ENCODE measurements at regions not wholly inside any gene's neighbourhood (a gene's known extent, or its start where the extent isn't known, plus 50 kb on each side); places are given as distances from the start of the nearest gene placed in this dataset. TPM values are rescaled to one million over a fixed set of nuclear protein-coding genes. Genes with fewer than 3 reads are reported as not detected.
A peak's percentile ranks its signal among the peaks of the same experiment; 100 is the strongest.

DNA sequence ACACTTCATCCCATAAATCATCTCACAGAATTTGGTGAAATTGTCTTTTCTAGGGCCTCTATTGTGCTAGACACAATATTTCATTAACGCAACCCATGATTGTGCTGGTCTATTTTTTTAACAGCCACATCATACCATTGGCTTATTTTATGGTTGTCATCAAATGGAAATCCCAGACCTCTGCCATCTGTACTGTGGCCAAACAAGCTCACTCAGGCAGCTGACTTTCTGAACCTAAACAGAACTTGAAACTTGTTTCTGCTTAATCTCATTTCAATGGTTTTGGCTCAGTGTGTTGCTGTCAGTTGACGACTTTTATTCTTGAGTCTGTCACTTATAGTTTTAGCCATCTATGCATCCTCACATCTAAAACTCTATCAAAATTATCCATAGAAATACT is 111.8 kb downstream of the HAO1 start:
- peaks cover 0 to 2% (median 0%) of the 10 kb centered on the region in 4 donors for H3K9me3 ChIP-seq (ENCODE audit: control insufficient read depth in 4 of 4, insufficient read depth in 3 of 4, low read length in 3 of 4)
- no peak for ATAC-seq (ENCODE audit: insufficient read depth, low FRiP score)
- H3K36me3 ChIP-seq (ENCODE audit: control insufficient read depth in 4 of 4, insufficient read depth in 4 of 4, low read length in 4 of 4) = no peaks in the 10 kb centered on the region
- H3K27me3 ChIP-seq (ENCODE audit: control insufficient read depth in 3 of 3, insufficient read depth in 3 of 3, low read length in 2 of 3) = no peaks in the 10 kb centered on the region
- H3K9ac ChIP-seq (ENCODE audit: insufficient read depth in 1 of 2, low read length in 2 of 2) = no peak overlapping the region
- peak in 1 of 3 donors; percentile 5 for DNase-seq
- H3K27ac ChIP-seq (ENCODE audit: low read depth in 1 of 2, low read length in 1 of 2) = no peak overlapping the region
- WGBS, 2 donors = 66 to 94% methylated on average over 2 of the region's 2 CpGs
- TF ChIP-seq, protein P1, sequence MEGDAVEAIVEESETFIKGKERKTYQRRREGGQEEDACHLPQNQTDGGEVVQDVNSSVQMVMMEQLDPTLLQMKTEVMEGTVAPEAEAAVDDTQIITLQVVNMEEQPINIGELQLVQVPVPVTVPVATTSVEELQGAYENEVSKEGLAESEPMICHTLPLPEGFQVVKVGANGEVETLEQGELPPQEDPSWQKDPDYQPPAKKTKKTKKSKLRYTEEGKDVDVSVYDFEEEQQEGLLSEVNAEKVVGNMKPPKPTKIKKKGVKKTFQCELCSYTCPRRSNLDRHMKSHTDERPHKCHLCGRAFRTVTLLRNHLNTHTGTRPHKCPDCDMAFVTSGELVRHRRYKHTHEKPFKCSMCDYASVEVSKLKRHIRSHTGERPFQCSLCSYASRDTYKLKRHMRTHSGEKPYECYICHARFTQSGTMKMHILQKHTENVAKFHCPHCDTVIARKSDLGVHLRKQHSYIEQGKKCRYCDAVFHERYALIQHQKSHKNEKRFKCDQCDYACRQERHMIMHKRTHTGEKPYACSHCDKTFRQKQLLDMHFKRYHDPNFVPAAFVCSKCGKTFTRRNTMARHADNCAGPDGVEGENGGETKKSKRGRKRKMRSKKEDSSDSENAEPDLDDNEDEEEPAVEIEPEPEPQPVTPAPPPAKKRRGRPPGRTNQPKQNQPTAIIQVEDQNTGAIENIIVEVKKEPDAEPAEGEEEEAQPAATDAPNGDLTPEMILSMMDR (IDR thresholded peaks at IDR 0.05; ENCODE audit: control extremely low read depth, extremely low read depth) = no peak
- no peaks in the 10 kb centered on the region for H3K4me1 ChIP-seq (ENCODE audit: control insufficient read depth in 5 of 5, insufficient read depth in 5 of 5, low read length in 5 of 5)
- no peak overlapping the region for H3K4me3 ChIP-seq

DNA sequence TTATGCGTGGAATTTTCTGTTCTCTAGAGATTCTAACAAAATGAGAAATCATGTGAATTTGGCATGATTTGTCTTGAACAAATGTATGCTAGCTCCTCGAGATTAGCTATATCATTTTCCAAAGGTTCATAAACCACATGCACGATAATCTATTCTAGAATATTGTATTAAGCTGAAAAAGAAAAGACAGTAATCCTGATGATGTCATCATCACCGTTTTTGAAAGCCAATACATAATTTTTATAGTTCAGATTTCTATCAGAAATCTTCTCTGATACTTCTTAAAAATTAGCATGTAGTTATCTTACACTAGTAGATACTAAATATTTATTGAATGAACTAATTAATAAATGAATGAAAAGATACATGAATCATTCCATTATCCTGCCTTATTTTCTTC is 111.2 kb downstream of the HAO1 start:
- TF ChIP-seq, protein P1 (IDR thresholded peaks at IDR 0.05; ENCODE audit: control extremely low read depth, extremely low read depth) = no peak
- no peak for ATAC-seq (ENCODE audit: insufficient read depth, low FRiP score)
- no peaks in the 10 kb centered on the region for H3K36me3 ChIP-seq (ENCODE audit: control insufficient read depth in 4 of 4, insufficient read depth in 4 of 4, low read length in 4 of 4)
- no peaks in the 10 kb centered on the region for H3K27me3 ChIP-seq (ENCODE audit: control insufficient read depth in 3 of 3, insufficient read depth in 3 of 3, low read length in 2 of 3)
- H3K4me3 ChIP-seq = no peak overlapping the region
- no peaks in the 10 kb centered on the region for H3K4me1 ChIP-seq (ENCODE audit: control insufficient read depth in 5 of 5, insufficient read depth in 5 of 5, low read length in 5 of 5)
- 83 to 86% methylated on average over 4 of the region's 4 CpGs for WGBS, 2 donors
- H3K9ac ChIP-seq (ENCODE audit: insufficient read depth in 1 of 2, low read length in 2 of 2) = no peak overlapping the region
- H3K9me3 ChIP-seq (ENCODE audit: control insufficient read depth in 4 of 4, insufficient read depth in 3 of 4, low read length in 3 of 4) = peaks cover 0 to 4% (median 0%) of the 10 kb centered on the region in 4 donors
- no peak overlapping the region for H3K27ac ChIP-seq (ENCODE audit: low read depth in 1 of 2, low read length in 1 of 2)
- no peak for DNase-seq

DNA sequence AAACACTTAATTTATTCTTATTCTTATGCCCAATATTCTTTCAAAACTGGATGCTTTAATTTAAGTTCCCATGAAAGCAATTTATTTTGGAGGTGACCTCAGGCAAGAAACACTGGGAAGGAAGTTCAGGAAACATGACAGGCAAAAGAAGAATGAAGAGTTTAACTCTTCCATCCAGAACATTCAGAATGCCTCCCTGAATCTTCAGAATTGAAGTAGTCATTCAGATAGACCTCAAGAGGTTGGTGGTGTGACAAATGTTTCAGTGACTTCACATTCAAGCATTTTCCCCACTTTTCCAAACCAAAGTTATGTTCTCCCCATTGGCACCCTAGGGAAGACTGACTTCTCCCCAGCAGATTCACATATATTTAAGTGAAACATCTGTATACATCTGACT is 110.5 kb downstream of the HAO1 start:
- DNase-seq = no peak
- Histone ChIP-seq H3K27ac (ENCODE audit: low read depth in 1 of 2, low read length in 1 of 2) (no peak overlapping the region), H3K4me1 (ENCODE audit: control insufficient read depth in 5 of 5, insufficient read depth in 5 of 5, low read length in 5 of 5) (no peaks in the 10 kb centered on the region), H3K36me3 (ENCODE audit: control insufficient read depth in 4 of 4, insufficient read depth in 4 of 4, low read length in 4 of 4) (no peaks in the 10 kb centered on the region), H3K4me3 (no peak overlapping the region), H3K27me3 (ENCODE audit: control insufficient read depth in 3 of 3, insufficient read depth in 3 of 3, low read length in 2 of 3) (no peaks in the 10 kb centered on the region), H3K9me3 (ENCODE audit: control insufficient read depth in 4 of 4, insufficient read depth in 3 of 4, low read length in 3 of 4) (peaks cover 0 to 7% (median 0%) of the 10 kb centered on the region in 4 donors), H3K9ac (ENCODE audit: insufficient read depth in 1 of 2, low read length in 2 of 2) (no peak overlapping the region)
- ATAC-seq (ENCODE audit: insufficient read depth, low FRiP score) = no peak
- TF ChIP-seq, protein P1 (IDR thresholded peaks at IDR 0.05; ENCODE audit: control extremely low read depth, extremely low read depth) = no peak

Small RNA genes in the stretch of these regions (small RNA-seq; reads per million reads assigned to genes)
- gene MIR8062 (ENCODE audit: low replicate concordance) (0.19 reads per million, percentile 7 among the genes with 10 or more reads in this experiment), gene RN7SL547P (ENCODE audit: low replicate concordance) (not detected)

All from lung (tissue), 12 donors.